ENCODE measurements at regions not wholly inside any gene's neighbourhood (a gene's known extent, or its start where the extent isn't known, plus 50 kb on each side); places are given as distances from the start of the nearest gene placed in this dataset.

DNA sequence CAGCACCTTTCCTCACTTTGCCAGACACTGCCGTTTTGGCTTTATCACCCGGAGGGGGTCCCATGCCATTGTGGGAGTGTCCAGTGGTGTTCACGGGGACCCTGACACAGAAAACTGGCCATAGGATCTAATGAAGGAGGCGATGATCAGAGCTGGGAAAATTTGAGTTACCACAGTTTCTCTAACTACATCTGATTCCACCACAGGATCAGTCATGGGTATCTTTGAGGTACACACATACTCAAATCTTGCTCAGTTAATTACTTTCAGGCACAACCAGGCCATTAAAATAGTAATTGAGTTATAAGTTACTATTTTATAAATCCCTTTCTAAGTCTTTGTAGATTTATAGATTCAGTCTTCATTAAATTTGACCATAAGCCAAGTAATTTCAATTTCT lies 215.1 kb downstream of the PRL start:
- Mint-ChIP-seq H3K27me3 (no peaks in the 10 kb centered on the region), H3K36me3 (no peaks in the 10 kb centered on the region), H3K4me1 (ENCODE audit: low read depth in 2 of 2) (no peaks in the 10 kb centered on the region), H3K9me3 (peaks cover 4% of the 10 kb centered on the region), H3K4me3 (no peak overlapping the region), H3K27ac (no peak overlapping the region)
- DNase-seq (ENCODE audit: low spot score) = no peak
- no peak for ATAC-seq

DNA sequence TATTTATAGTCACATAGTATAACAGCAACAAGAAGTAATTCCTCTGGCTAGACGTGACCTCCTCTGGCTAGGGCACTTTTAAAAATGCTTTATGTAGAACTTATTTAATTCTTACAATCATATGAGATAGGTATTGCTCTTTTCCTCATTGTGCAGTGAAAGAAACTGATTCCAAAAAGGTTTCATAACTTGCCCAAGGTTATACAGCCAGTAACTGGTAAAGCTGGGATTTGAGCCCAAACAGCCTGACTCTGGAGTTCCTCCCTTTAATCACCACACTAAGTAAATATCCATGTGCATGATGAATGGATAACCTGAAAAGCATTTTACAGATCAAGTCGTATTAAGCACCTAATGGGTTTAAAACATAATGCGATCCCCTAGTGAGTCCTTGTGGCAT lies 214.6 kb downstream of the PRL start:
- no peak overlapping the region for H3K27ac Mint-ChIP-seq
- peaks cover 4% of the 10 kb centered on the region for H3K9me3 Mint-ChIP-seq
- no peak for ATAC-seq
- no peaks in the 10 kb centered on the region for H3K36me3 Mint-ChIP-seq
- no peaks in the 10 kb centered on the region for H3K4me1 Mint-ChIP-seq (ENCODE audit: low read depth in 2 of 2)
- DNase-seq (ENCODE audit: low spot score) = no peak
- H3K27me3 Mint-ChIP-seq = no peaks in the 10 kb centered on the region
- no peak overlapping the region for H3K4me3 Mint-ChIP-seq

DNA sequence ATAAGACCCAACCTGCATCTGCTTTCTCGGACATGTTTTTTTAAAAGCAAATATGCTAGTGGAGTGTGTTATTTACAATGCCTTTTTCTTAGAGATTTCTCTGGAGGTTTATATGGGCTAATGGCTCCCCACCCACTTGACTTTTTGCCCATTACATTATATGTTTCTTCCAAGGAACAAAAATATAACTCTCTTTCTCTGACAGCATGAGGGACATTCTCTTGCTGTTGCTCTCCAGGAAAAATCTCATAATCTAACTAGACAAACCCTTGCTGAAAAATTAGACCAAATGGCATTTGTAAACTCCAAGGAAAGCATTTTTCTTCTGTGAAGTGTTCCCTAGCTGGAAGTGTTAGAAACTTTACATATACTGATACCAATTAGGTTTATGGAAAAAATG lies 213.7 kb downstream of the PRL start:
- Mint-ChIP-seq H3K4me3 (no peak overlapping the region), H3K27ac (no peak overlapping the region), H3K9me3 (peaks cover 4% of the 10 kb centered on the region), H3K4me1 (ENCODE audit: low read depth in 2 of 2) (no peaks in the 10 kb centered on the region), H3K27me3 (no peaks in the 10 kb centered on the region), H3K36me3 (no peaks in the 10 kb centered on the region)
- DNase-seq (ENCODE audit: low spot score) (no peak), ATAC-seq (no peak)

DNA sequence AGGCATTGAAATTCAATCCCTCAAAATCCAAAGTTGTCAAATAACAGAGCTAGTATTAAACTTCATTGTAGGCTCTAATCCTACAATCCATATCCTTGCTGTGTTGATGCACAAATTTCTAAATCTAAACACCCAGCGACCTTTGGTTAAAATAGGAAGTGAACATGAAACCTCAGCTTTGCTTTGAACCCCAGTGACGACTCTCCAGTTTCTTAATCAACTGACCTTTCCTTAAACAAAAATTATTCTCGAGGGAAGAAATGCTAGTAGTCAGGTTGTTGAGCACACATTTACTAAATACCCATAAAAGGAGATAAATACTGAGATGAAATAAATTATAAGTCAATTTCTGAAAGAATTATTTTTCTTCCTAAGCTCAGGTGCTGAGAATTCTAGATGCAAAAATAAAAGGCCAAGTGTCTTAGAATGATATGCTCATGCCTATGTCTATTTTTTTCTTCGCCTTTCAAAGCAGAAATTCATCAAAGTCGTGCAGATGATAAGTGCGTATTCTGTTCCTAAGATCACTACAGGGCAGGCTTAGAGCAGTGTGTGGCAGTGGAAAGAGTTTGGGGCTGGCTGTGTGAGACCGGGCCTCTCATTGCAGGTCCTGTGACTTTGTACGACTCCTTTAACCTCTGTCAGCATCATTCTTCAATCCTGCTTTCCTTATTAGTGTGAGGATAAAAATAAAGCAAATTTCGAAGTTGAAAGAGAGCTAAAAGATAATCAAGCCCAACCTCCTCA lies 208.7 kb downstream of the PRL start:
- H3K4me1 Mint-ChIP-seq (ENCODE audit: low read depth in 2 of 2) = no peaks in the 10 kb centered on the region
- H3K4me3 Mint-ChIP-seq = no peak overlapping the region
- H3K36me3 Mint-ChIP-seq = no peaks in the 10 kb centered on the region
- DNase-seq (ENCODE audit: low spot score) (no peak), ATAC-seq (no peak)
- H3K27ac Mint-ChIP-seq = no peak overlapping the region
- peaks cover 4% of the 10 kb centered on the region for H3K9me3 Mint-ChIP-seq
- no peaks in the 10 kb centered on the region for H3K27me3 Mint-ChIP-seq

DNA sequence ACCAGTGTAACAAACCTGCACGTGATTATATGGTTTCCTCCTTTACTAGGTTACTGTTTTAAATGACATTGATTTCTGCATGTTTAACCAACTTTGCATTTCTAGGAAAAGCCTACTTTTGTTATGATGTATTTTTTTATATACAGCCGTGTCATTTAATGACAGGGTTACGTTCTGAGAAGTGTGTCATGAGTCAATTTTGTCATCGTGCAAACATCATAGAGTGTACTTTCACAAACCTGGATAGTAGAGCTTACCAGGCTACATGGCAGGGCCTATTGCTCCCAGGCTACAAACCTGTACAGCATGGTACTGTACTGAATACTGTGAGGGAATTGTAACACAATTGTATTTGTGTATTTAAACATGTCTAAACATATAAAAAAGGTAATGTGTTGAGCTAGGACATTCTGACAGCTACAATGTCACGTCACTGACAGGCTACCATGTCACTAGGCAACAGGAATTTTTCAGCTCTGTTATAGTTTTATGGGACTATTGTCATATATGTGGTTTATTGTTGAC lies 205.3 kb downstream of the PRL start:
- Mint-ChIP-seq H3K27me3 (no peaks in the 10 kb centered on the region), H3K27ac (no peak overlapping the region), H3K4me3 (no peak overlapping the region), H3K9me3 (no peaks in the 10 kb centered on the region), H3K4me1 (ENCODE audit: low read depth in 2 of 2) (no peaks in the 10 kb centered on the region), H3K36me3 (no peaks in the 10 kb centered on the region)
- DNase-seq (ENCODE audit: low spot score) = no peak
- ATAC-seq = no peak

DNA sequence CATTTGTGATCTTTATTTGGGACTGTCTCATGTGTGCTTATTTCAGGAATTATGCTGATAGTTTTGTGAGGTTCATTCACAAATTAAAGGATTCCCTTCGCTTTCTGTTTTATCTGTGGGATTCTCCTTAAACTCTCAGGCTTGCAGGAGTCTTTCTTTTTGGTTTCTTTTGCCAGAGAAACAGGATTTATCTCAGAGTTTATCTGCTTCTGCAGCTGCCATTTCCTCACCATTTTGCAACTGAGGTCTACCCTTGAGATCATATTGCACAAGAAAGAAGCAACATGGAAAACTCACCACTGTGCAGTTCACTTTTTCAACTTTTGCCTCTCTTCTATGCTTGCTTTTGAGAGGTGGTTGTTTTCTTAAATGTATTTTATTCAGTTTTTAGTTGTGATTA lies 201.0 kb downstream of the PRL start:
- ATAC-seq (no peak), DNase-seq (ENCODE audit: low spot score) (no peak)
- H3K36me3 Mint-ChIP-seq = no peaks in the 10 kb centered on the region
- H3K4me3 Mint-ChIP-seq = no peak overlapping the region
- H3K4me1 Mint-ChIP-seq (ENCODE audit: low read depth in 2 of 2) = no peaks in the 10 kb centered on the region
- no peak overlapping the region for H3K27ac Mint-ChIP-seq
- H3K27me3 Mint-ChIP-seq = no peaks in the 10 kb centered on the region
- no peaks in the 10 kb centered on the region for H3K9me3 Mint-ChIP-seq

DNA sequence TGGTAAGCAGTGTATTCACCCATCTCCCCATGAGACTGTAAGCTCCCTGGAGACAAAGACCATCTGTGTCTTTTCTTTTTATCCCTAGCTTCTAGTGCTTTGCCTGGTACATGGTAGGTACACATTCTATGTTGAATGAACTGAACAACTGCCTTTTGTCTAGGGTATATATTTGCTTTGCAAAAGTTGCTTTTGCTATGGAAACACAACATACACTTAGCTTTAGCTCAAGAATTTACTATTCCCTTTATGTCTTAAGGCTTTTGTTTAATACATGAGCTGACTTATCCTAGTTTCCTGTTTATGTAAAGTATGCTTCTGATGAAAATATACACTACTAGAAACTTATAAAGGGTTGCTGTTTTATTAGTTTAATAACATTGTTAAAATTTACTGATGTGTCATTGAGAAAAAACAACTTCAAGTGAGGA lies 198.2 kb downstream of the PRL start:
- DNase-seq (ENCODE audit: low spot score) (no peak), ATAC-seq (no peak)
- H3K9me3 Mint-ChIP-seq = peaks cover 2% of the 10 kb centered on the region
- H3K4me1 Mint-ChIP-seq (ENCODE audit: low read depth in 2 of 2) = peaks cover 0 to 4% of the 10 kb centered on the region in 2 donors
- no peak overlapping the region for H3K4me3 Mint-ChIP-seq
- no peaks in the 10 kb centered on the region for H3K27me3 Mint-ChIP-seq
- no peak overlapping the region for H3K27ac Mint-ChIP-seq
- no peaks in the 10 kb centered on the region for H3K36me3 Mint-ChIP-seq

DNA sequence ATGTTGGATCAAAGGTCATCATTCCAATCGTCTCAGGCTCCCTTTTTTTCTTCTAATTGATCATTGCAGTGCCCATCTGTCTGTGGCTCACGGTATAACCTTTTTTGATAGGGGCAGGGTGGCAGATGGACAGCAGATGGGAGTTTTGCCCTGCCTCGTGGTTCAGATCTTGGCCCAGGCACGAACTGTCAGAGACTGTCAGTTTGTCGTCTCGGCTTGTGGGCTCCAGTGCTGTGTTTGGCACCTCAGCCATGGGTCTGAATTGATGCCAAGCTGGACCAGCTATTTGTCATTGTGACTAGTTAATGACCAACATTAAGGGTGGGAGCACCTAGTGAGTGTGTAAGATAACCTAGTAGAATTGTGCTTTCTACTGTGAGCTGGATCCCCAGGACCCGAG lies 197.6 kb downstream of the PRL start:
- DNase-seq (ENCODE audit: low spot score) (no peak), ATAC-seq (no peak)
- H3K4me1 Mint-ChIP-seq (ENCODE audit: low read depth in 2 of 2) = peaks cover 0 to 4% of the 10 kb centered on the region in 2 donors
- no peaks in the 10 kb centered on the region for H3K27me3 Mint-ChIP-seq
- H3K4me3 Mint-ChIP-seq = no peak overlapping the region
- H3K9me3 Mint-ChIP-seq = peaks cover 2% of the 10 kb centered on the region
- no peaks in the 10 kb centered on the region for H3K36me3 Mint-ChIP-seq
- H3K27ac Mint-ChIP-seq = no peak overlapping the region

DNA sequence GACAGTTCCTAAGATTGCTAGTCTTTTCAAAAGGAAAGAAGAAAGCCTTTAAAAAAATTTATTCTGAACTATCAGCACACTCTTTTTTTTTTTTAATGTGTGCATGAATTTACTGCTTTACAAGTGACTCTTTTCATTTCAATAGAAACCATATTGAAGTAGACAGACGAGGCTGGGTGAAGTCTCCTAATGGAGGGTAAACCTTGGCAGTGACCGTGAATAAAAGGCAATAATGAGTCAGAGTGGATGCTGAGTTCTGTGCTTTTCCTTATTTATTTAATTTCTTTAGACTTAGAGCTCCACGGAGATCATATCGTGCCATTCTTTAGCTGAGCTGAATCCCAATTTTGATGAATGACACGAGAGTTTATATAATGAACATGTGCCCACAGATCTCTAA lies 196.9 kb downstream of the PRL start:
- Mint-ChIP-seq H3K4me3 (no peak overlapping the region), H3K27me3 (no peaks in the 10 kb centered on the region), H3K27ac (no peak overlapping the region), H3K36me3 (no peaks in the 10 kb centered on the region), H3K4me1 (ENCODE audit: low read depth in 2 of 2) (peaks cover 0 to 4% of the 10 kb centered on the region in 2 donors), H3K9me3 (peaks cover 2% of the 10 kb centered on the region)
- DNase-seq (ENCODE audit: low spot score) (no peak), ATAC-seq (no peak)

DNA sequence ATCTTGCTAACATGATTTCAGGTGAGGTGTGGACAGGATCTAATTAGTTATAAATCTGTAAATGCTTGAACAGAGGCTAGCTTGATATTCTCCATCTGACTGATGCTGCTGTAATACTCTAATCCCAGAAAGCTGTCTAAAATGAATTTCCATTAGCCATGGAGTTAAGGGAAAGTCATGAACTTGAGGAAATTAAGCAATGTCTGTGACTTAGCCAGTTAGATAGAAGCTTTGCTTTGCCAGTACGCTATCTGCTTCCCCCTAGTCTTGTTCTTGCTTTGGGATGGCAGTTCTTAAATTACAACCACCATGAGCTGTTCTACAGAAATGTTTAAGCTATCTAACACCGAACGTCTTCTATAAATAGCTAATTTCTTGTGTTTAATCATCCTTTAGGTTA lies 195.7 kb downstream of the PRL start:
- peaks cover 0 to 4% of the 10 kb centered on the region in 2 donors for H3K4me1 Mint-ChIP-seq (ENCODE audit: low read depth in 2 of 2)

DNA sequence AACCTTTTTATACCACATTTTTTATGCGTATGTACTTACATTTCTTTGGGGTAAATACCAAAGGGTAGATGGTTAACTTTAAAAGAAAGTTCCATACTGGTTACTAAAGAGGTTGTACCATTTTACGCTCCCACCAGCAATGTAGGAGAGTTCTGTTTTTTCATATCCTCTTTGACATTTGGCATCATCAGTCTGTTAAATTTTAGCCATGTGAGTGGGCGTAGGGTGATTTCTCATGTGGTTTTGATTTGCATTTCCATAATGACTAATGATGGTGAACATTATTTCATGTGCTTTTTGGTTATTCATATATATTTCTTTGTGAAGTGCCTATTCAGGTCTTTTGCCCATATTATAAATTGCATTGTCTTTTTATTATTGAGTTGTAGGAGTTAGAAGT lies 194.2 kb downstream of the PRL start:
- DNase-seq (ENCODE audit: low spot score) = no peak
- H3K36me3 Mint-ChIP-seq = no peaks in the 10 kb centered on the region
- peaks cover 2% of the 10 kb centered on the region for H3K9me3 Mint-ChIP-seq
- ATAC-seq = peak in 1 of 2 donors; percentile 20
- no peak overlapping the region for H3K27ac Mint-ChIP-seq
- H3K27me3 Mint-ChIP-seq = no peaks in the 10 kb centered on the region
- peaks cover 0 to 4% of the 10 kb centered on the region in 2 donors for H3K4me1 Mint-ChIP-seq (ENCODE audit: low read depth in 2 of 2)
- H3K4me3 Mint-ChIP-seq = no peak overlapping the region

More for the DNA sequence above, 195.7 kb downstream of the PRL start:
- no peak overlapping the region for H3K4me3 Mint-ChIP-seq
- H3K27me3 Mint-ChIP-seq = no peaks in the 10 kb centered on the region
- no peaks in the 10 kb centered on the region for H3K36me3 Mint-ChIP-seq
- H3K9me3 Mint-ChIP-seq = peaks cover 2% of the 10 kb centered on the region
- DNase-seq (ENCODE audit: low spot score) = no peak
- ATAC-seq = no peak
- H3K27ac Mint-ChIP-seq = no peak overlapping the region

DNA sequence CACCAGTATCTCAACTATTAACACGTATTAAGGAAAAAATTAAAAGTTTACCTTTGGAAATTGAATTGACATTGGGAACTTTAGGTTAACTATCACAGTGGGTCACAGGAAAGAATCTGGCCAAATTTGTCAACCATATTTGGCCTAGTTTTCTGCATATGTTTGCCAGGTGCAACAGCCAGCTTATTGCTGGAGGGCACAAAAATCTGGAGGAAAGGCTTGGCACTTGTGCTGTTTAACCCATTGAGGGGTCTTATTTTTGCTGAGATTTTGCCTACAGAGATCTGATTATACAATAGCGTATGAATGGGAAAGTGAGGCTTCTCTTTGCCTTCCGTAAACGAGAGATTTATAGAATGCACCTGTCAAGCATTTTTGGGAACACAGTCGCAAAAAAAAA lies 190.4 kb downstream of the PRL start:
- no peak overlapping the region for H3K4me3 Mint-ChIP-seq
- no peak overlapping the region for H3K27ac Mint-ChIP-seq
- H3K9me3 Mint-ChIP-seq = peaks cover 2% of the 10 kb centered on the region
- H3K4me1 Mint-ChIP-seq (ENCODE audit: low read depth in 2 of 2) = peaks cover 0 to 4% of the 10 kb centered on the region in 2 donors
- ATAC-seq (no peak), DNase-seq (ENCODE audit: low spot score) (no peak)
- peaks cover 0 to 3% of the 10 kb centered on the region in 2 donors for H3K27me3 Mint-ChIP-seq
- H3K36me3 Mint-ChIP-seq = no peaks in the 10 kb centered on the region

DNA sequence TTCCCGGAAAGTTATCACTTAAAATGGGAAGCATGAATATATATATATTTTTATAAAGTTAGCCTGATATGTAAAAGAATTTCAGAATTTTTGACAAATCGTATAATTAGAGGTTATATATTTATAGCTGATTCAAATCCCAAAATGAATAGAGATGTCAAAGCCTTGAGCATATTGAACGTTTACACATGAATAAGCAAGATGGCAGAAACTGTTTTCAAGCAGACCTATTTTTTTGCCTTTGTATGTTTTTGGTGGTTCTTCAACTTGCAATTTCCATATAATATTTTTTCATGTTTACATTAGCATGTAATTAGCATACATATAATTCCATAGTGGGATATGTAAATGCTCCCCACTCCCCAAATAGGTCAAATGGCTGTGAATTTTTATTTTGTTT lies 189.9 kb downstream of the PRL start:
- ATAC-seq (no peak), DNase-seq (ENCODE audit: low spot score) (no peak)
- H3K27ac Mint-ChIP-seq = no peak overlapping the region
- H3K4me1 Mint-ChIP-seq (ENCODE audit: low read depth in 2 of 2) = peaks cover 0 to 4% of the 10 kb centered on the region in 2 donors
- H3K4me3 Mint-ChIP-seq = no peak overlapping the region
- H3K27me3 Mint-ChIP-seq = peaks cover 0 to 3% of the 10 kb centered on the region in 2 donors
- no peaks in the 10 kb centered on the region for H3K36me3 Mint-ChIP-seq
- peaks cover 2% of the 10 kb centered on the region for H3K9me3 Mint-ChIP-seq

DNA sequence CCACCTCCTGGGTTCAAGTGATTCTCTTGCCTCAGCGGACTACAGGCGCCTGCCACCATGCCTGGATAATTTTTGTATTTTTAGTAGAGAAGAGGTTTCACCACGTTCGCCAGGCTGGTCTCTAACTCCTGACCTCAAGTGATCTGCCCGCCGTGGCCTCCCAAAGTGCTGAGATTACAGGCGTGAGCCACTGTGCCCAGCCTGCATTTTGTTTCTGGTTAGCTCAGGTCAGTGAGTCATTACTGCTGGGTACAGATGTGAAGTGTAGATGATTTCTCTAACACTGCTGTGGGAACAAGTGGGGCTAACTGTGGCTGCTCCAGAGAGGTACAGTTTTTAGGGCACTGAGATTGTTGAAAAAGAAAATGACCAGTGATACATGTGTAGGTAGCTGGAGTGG lies 188.6 kb downstream of the PRL start:
- Mint-ChIP-seq H3K27me3 (peaks cover 0 to 3% of the 10 kb centered on the region in 2 donors), H3K36me3 (no peaks in the 10 kb centered on the region), H3K4me3 (no peak overlapping the region), H3K4me1 (ENCODE audit: low read depth in 2 of 2) (no peaks in the 10 kb centered on the region), H3K9me3 (no peaks in the 10 kb centered on the region), H3K27ac (no peak overlapping the region)
- ATAC-seq (no peak), DNase-seq (ENCODE audit: low spot score) (no peak)

DNA sequence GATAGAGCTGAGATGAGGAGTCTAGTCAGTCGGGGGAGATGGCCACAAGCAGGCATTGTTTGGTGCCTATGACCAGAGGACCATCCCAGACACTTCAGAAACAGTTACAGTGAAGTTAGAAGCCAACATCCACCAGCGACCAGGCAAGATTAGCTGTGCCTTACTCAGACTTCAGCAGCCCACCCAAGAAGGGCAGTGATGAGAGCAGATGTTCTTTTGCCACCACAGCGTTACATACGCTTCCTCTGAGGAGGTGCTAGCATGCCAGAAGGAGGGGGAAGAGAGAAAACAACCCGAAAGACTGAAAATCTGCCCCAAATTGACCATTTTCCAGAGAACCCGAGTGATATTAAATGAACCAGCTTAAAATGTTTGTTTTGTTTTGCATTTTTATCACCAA lies 186.8 kb downstream of the PRL start:
- Mint-ChIP-seq H3K27ac (no peak overlapping the region), H3K27me3 (peaks cover 0 to 3% of the 10 kb centered on the region in 2 donors), H3K9me3 (no peaks in the 10 kb centered on the region), H3K4me3 (no peak overlapping the region), H3K4me1 (ENCODE audit: low read depth in 2 of 2) (no peaks in the 10 kb centered on the region), H3K36me3 (no peaks in the 10 kb centered on the region)
- ATAC-seq (no peak), DNase-seq (ENCODE audit: low spot score) (no peak)

Measured in natural killer cell treated with Interleukin-12 subunit alpha and Interleukin-12 subunit beta and Interleukin-15 and Interleukin-18, amount 100 ng/mL, for 72 hours (primary cell).